Vagina (tissue), 2 donors: ENCODE measurements at regions not wholly inside any gene's neighbourhood (a gene's known extent, or its start where the extent isn't known, plus 50 kb on each side); places are given as distances from the start of the nearest gene placed in this dataset.

ENCODE experiments used
- CTCF ChIP-seq, 3 experiments: fragments of 450-650 bp in 2 of 3; fragments of 200-600 bp in 1 of 3; sonication (generic) in 1 of 3; IDR thresholded peaks; one replicate each; pipeline ENCODE4 v1.5.1; 2017 to 2019; ENCODE audit warnings: antibody characterized with exemption in 3 of 3, mild to moderate bottlenecking in 2 of 3, moderate library complexity in 2 of 3
- POLR2A ChIP-seq, 2 donors: fragments of 450-650 bp; IDR thresholded peaks; one replicate each; pipeline ENCODE4 v1.6.1; 2017; ENCODE audit warnings: antibody characterized with exemption in 2 of 2, mild to moderate bottlenecking in 2 of 2, moderate library complexity in 2 of 2
- POLR2AphosphoS5 ChIP-seq, 2 donors: sonication (generic); formaldehyde crosslinking; IDR thresholded peaks; one replicate each; pipeline ENCODE4 v1.9.0; 2017; ENCODE audit warnings: antibody characterized with exemption in 2 of 2, mild to moderate bottlenecking in 2 of 2, low read depth in 1 of 2; ENCODE audit not compliant: insufficient read depth in 1 of 2

GRCh38 chr4:138439143-138439581, 197.0 kb upstream of the SLC7A11 start:
- no peak for TF ChIP-seq POLR2AphosphoS5 (IDR thresholded peaks at IDR 0.05; ENCODE audit: insufficient read depth in 1 of 2, low read depth in 1 of 2)
- TF ChIP-seq CTCF (IDR thresholded peaks at IDR 0.05), result no peak
- TF ChIP-seq POLR2A (IDR thresholded peaks at IDR 0.05), result no peak
